Adrenal gland (tissue), 9 donors: ENCODE measurements at regions not wholly inside any gene's neighbourhood (a gene's known extent, or its start where the extent isn't known, plus 50 kb on each side); places are given as distances from the start of the nearest gene placed in this dataset.
"Not testable (repeated sequence)": the region's sequence is repeated elsewhere in the genome, so short reads cannot be mapped to it uniquely, and the experiment has no call there.

Source experiments
- DNase-seq, 7 donors: peaks; one replicate each; pipeline ENCODE4 v3.0.0-alpha.2; 2019 to 2020
- H3K27ac ChIP-seq, 5 donors: fragments of 200-600 bp; sonication (generic) in 4 of 5; 1 replicate in 3 of 5; 2 replicates in 2 of 5; pipeline versions ENCODE4 v1.5.1 to v1.8.0; 2016 to 2020; ENCODE audit warnings: mild to moderate bottlenecking in 1 of 5
- H3K27me3 ChIP-seq: fragments of 200-600 bp; 2 replicates; pipeline ENCODE4 v1.8.0; 2021
- H3K36me3 ChIP-seq, 2 donors: fragments of 200-600 bp; replicated peaks in 1 of 2; 1 replicate in 1 of 2; 2 replicates in 1 of 2; pipeline versions ENCODE4 v1.5.1 to v1.8.0; 2018 to 2022
- H3K4me1 ChIP-seq, 2 donors: fragments of 200-600 bp; replicated peaks in 1 of 2; 1 replicate in 1 of 2; 2 replicates in 1 of 2; pipeline versions ENCODE4 v1.5.1 to v1.8.0; 2018 to 2021
- H3K4me3 ChIP-seq, 4 donors: fragments of 200-600 bp; sonication (generic) in 3 of 4; one replicate each; pipeline ENCODE4 v1.5.1; 2016 to 2018
- H3K9me3 ChIP-seq, 3 donors: fragments of 200-600 bp; sonication (generic) in 1 of 3; replicated peaks in 1 of 3; 1 replicate in 2 of 3; 2 replicates in 1 of 3; pipeline versions ENCODE4 v1.5.1 to v1.8.0; 2016 to 2021
- POLR2A ChIP-seq, 2 donors: fragments of 450-650 bp; IDR thresholded peaks; one replicate each; pipeline ENCODE4 v1.6.1; 2017; ENCODE audit warnings: antibody characterized with exemption in 2 of 2, mild to moderate bottlenecking in 2 of 2, moderate library complexity in 1 of 2
- WGBS, 4 donors: extraction: QIAGEN DNeasy Blood & Tissue Kit in 2 of 4; methylation state at CpG; one replicate each; pipeline versions ENCODE4 v1.1.5 to v1.1.7; 2013 to 2017; 5-methylcytosine and 5-hydroxymethylcytosine counted together
- intact Hi-C, 2 donors: fragments of 100-400 bp; cut with DNase I; formaldehyde crosslinking; loops; one replicate each; pipeline versions ENCODE4 v1.14.1 to v1.15.0; 2022 to 2023
- TF ChIP-seq, protein P1 (sequence below), 6 experiments: fragments of 450-650 bp in 4 of 6; fragments of 200-600 bp in 2 of 6; sonication (generic) in 1 of 6; IDR thresholded peaks; 1 replicate in 5 of 6; 2 replicates in 1 of 6; pipeline versions ENCODE4 v1.5.1 to v1.8.0; 2016 to 2021; ENCODE audit warnings: antibody characterized with exemption in 6 of 6, mild to moderate bottlenecking in 2 of 6, moderate library complexity in 1 of 6
- donor health status: healthy with polysubstance abuse.
- donor health status: Bipolar disorder and iron deficiency.
- donor health status: DM: yes; HTN: yes; CAD: no.
- donor health status: DM: no; HTN: no; CAD: no.
- donor health status: DM: no; HTN: no; CAD: no.

- H3K27me3 ChIP-seq, result no peaks in the 10 kb centered on the region
- no peaks in the 10 kb centered on the region for H3K9me3 ChIP-seq
- WGBS, 4 donors, result 73 to 83% (median 78%) methylated on average over 12 of the region's 12 CpGs; no CpG with 5 or more reads in 1 of the 4 donors
- H3K4me1 ChIP-seq, result no peaks in the 10 kb centered on the region
- no peaks in the 10 kb centered on the region for H3K36me3 ChIP-seq
- no peak overlapping the region for H3K27ac ChIP-seq
- DNase-seq, result peak in 2 of 7 donors; percentile 15 to 26
- intact Hi-C loops, result no loop called here
- TF ChIP-seq, protein P1, sequence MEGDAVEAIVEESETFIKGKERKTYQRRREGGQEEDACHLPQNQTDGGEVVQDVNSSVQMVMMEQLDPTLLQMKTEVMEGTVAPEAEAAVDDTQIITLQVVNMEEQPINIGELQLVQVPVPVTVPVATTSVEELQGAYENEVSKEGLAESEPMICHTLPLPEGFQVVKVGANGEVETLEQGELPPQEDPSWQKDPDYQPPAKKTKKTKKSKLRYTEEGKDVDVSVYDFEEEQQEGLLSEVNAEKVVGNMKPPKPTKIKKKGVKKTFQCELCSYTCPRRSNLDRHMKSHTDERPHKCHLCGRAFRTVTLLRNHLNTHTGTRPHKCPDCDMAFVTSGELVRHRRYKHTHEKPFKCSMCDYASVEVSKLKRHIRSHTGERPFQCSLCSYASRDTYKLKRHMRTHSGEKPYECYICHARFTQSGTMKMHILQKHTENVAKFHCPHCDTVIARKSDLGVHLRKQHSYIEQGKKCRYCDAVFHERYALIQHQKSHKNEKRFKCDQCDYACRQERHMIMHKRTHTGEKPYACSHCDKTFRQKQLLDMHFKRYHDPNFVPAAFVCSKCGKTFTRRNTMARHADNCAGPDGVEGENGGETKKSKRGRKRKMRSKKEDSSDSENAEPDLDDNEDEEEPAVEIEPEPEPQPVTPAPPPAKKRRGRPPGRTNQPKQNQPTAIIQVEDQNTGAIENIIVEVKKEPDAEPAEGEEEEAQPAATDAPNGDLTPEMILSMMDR (IDR thresholded peaks at IDR 0.05), result no peak
- TF ChIP-seq POLR2A (IDR thresholded peaks at IDR 0.05), result no peak
- no peak overlapping the region for H3K4me3 ChIP-seq
These were observed 67.9 kb upstream of the UNC13C start for GRCh38 chr15:53910236-53910849.

- intact Hi-C loops, result no loop called here
- H3K4me1 ChIP-seq, result no peaks in the 10 kb centered on the region
- H3K27me3 ChIP-seq, result peaks cover 5% of the 10 kb centered on the region
- no peaks in the 10 kb centered on the region for H3K9me3 ChIP-seq
- no peaks in the 10 kb centered on the region for H3K36me3 ChIP-seq
- no peak overlapping the region for H3K27ac ChIP-seq
- TF ChIP-seq, protein P1 (IDR thresholded peaks at IDR 0.05), result no peak
- no peak for TF ChIP-seq POLR2A (IDR thresholded peaks at IDR 0.05)
- 72 to 86% (median 80%) methylated on average over 1 of the region's 1 CpG for WGBS, 4 donors
- H3K4me3 ChIP-seq, result no peak overlapping the region
- no peak for DNase-seq
These were observed 75.1 kb upstream of the UNC13C start for GRCh38 chr15:53903129-53903528.

GRCh38 chr15:53893468-53893867, 84.8 kb upstream of the UNC13C start:
- DNase-seq, H3K27ac ChIP-seq, H3K9me3 ChIP-seq, H3K27me3 ChIP-seq, intact Hi-C loops, H3K4me3 ChIP-seq, H3K4me1 ChIP-seq, H3K36me3 ChIP-seq: not testable (repeated sequence)
- 67 to 83% (median 78%) methylated on average over 1 to 2 of the region's 2 CpGs for WGBS, 4 donors

GRCh38 chr15:53891862-53892261, 86.4 kb upstream of the UNC13C start:
- H3K9me3 ChIP-seq, H3K36me3 ChIP-seq, DNase-seq, H3K4me1 ChIP-seq, H3K27me3 ChIP-seq, intact Hi-C loops, H3K4me3 ChIP-seq, H3K27ac ChIP-seq: not testable (repeated sequence)
- 59 to 70% (median 63%) methylated on average over 3 of the region's 3 CpGs for WGBS, 4 donors
- TF ChIP-seq, protein P1 (IDR thresholded peaks at IDR 0.05), result peak in 1 of 6 experiments; percentile 20

GRCh38 chr15:53884441-53884840, 93.8 kb upstream of the UNC13C start:
- no peaks in the 10 kb centered on the region for H3K4me1 ChIP-seq
- no peak for DNase-seq
- H3K27me3 ChIP-seq, result no peaks in the 10 kb centered on the region
- no peak overlapping the region for H3K4me3 ChIP-seq
- no peaks in the 10 kb centered on the region for H3K36me3 ChIP-seq
- intact Hi-C loops, result no loop called here
- WGBS, 4 donors, result 88 to 96% (median 92%) methylated on average over 2 of the region's 2 CpGs
- no peaks in the 10 kb centered on the region for H3K9me3 ChIP-seq
- TF ChIP-seq POLR2A (IDR thresholded peaks at IDR 0.05), result no peak
- TF ChIP-seq, protein P1 (IDR thresholded peaks at IDR 0.05), result no peak
- no peak overlapping the region for H3K27ac ChIP-seq
